Sigmoid colon (tissue), 4 donors: ENCODE measurements at regions not wholly inside any gene's neighbourhood (a gene's known extent, or its start where the extent isn't known, plus 50 kb on each side); places are given as distances from the start of the nearest gene placed in this dataset.

Experiments used
- POLR2AphosphoS5 ChIP-seq, 4 donors: sonication (generic); formaldehyde crosslinking; IDR thresholded peaks; one replicate each; pipeline ENCODE4 v1.6.1; 2017; ENCODE audit warnings: antibody characterized with exemption in 4 of 4
- TF ChIP-seq, protein P1 (sequence below), 4 experiments: fragments of 450-650 bp in 3 of 4; fragments of 200-600 bp in 1 of 4; IDR thresholded peaks; one replicate each; pipeline ENCODE4 v1.5.1; 2016 to 2019; ENCODE audit warnings: antibody characterized with exemption in 4 of 4, mild to moderate bottlenecking in 3 of 4, moderate library complexity in 2 of 4

- no peak for TF ChIP-seq POLR2AphosphoS5 (IDR thresholded peaks at IDR 0.05)
- TF ChIP-seq, protein P1, sequence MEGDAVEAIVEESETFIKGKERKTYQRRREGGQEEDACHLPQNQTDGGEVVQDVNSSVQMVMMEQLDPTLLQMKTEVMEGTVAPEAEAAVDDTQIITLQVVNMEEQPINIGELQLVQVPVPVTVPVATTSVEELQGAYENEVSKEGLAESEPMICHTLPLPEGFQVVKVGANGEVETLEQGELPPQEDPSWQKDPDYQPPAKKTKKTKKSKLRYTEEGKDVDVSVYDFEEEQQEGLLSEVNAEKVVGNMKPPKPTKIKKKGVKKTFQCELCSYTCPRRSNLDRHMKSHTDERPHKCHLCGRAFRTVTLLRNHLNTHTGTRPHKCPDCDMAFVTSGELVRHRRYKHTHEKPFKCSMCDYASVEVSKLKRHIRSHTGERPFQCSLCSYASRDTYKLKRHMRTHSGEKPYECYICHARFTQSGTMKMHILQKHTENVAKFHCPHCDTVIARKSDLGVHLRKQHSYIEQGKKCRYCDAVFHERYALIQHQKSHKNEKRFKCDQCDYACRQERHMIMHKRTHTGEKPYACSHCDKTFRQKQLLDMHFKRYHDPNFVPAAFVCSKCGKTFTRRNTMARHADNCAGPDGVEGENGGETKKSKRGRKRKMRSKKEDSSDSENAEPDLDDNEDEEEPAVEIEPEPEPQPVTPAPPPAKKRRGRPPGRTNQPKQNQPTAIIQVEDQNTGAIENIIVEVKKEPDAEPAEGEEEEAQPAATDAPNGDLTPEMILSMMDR (IDR thresholded peaks at IDR 0.05): no peak
Observed at GRCh38 chr2:222142027-222142426, 156.8 kb downstream of the PAX3 start.
